ENCODE measurements at regions not wholly inside any gene's neighbourhood (a gene's known extent, or its start where the extent isn't known, plus 50 kb on each side); places are given as distances from the start of the nearest gene placed in this dataset.

- DNase-seq: no peak
Observed at GRCh38 chr17:413706-414380, 61.2 kb upstream of the RPH3AL start.

DNA sequence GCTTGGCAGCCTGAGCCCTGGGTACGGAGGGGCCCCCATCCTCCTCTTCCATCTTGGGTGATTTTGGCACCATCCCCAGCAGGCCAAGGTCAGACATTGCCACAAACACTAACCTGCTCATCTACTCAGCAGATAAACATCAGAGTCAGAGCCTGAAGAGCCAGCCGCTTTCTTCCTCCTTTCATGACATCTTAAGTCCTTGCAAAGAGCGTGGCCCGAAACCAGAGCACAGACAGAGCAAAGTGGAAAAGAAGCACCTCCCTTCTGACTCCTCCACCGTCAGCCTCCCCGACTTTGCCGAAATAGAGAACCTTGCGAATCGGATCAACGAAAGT, 60.4 kb upstream of the RPH3AL start:
- no peak for DNase-seq

DNA sequence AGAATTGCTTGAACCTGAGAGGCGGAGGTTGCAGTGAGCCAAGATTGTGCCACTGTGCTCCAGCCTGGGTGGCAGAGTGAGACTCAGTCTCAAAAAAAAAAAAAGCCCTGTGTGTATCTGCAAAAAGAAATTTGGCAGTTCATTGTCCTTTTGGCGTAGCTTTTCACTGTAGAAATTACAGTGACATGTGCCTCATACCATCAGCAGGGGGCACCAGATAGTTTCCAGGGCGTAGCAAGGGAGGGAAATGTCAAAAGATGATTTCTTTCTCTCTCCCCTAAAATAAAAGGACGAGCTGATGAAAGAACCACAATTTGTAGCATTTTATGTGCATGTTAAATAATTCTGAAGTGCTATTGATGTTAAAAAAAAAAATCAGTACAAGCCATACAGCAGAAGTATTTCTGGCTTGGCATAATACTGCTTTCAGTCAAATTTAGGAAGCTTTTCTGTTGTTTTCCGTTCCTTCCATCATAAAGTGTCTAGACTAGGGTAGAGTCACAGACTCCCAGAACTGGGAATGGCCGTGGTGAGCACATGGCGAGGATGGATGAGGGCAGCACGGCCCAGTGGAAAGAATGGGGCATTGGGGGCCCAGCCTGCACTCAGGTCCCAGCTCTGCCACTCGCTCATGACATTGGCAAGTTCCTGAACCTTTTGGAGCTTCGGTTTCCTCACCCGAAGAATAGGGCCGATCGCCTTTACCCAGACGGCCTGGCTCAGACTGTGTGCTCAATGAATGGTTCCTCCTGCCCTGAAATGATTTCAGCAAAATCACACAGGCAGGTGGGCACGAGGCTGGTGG, 59.8 kb upstream of the RPH3AL start:
- DNase-seq: peak in 25 of 56 donors; percentile 0 to 75 (median 13)

- peak in 2 of 56 donors; percentile 2 to 19 for DNase-seq
Observed at GRCh38 chr17:411421-412120, 59.0 kb upstream of the RPH3AL start.

- DNase-seq: peak in 18 of 56 donors; percentile 19 to 64 (median 44)
Observed at GRCh38 chr17:410543-411401, 58.2 kb upstream of the RPH3AL start.

- peak; percentile 79 to 100 (median 95) for DNase-seq
Observed at GRCh38 chr17:409848-410542, 57.4 kb upstream of the RPH3AL start.

GRCh38 chr17:409308-409847, 56.8 kb upstream of the RPH3AL start:
- DNase-seq: no peak

DNA sequence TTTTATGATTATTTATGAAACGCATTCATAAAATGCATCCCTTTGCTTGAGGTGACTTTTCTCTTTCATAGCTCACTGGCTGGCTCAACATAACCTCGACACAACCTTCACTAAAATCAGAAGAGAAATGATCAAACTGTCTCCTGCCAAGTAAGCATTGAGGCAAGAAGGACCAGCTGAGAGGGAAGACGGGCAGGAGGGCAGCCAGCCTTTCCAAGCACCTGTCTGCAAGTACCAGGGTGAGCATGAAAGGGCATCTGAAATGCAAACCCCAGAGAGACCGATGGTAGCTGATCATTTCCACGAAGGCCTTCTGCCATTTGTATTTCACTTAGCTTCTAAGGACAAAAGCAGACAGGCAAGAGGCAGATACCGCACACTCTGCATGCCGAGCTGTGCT, 52.1 kb upstream of the RPH3AL start:
- no peak for DNase-seq

All from amygdala (tissue), 56 donors.